GM23248 (cell line): ENCODE measurements at regions not wholly inside any gene's neighbourhood (a gene's known extent, or its start where the extent isn't known, plus 50 kb on each side); places are given as distances from the start of the nearest gene placed in this dataset.

Experiments
- DNase-seq: peaks from one replicate; pipeline ENCODE4 v3.0.0-alpha.2; 2015
- H2AFZ ChIP-seq: fragments of 200-600 bp; sonication (generic); 2 replicates; pipeline ENCODE4 v1.6.1; 2016; ENCODE audit warnings: antibody characterized with exemption
- H3F3A ChIP-seq: fragments of 200-600 bp; sonication (generic); 2 replicates; pipeline ENCODE4 v1.6.1; 2016; ENCODE audit warnings: mild to moderate bottlenecking, antibody characterized with exemption, mixed run types; ENCODE audit not compliant: insufficient read depth
- H3K27ac ChIP-seq: fragments of 200-600 bp; sonication (generic); 2 replicates; pipeline ENCODE4 v1.5.1; 2016; ENCODE audit warnings: mild to moderate bottlenecking
- H3K27me3 ChIP-seq: fragments of 200-600 bp; sonication (generic); replicated peaks from 2 replicates; pipeline ENCODE4 v1.6.1; 2016; ENCODE audit warnings: mild to moderate bottlenecking; ENCODE audit not compliant: insufficient read depth
- H3K36me3 ChIP-seq: fragments of 200-600 bp; sonication (generic); 2 replicates; pipeline ENCODE4 v1.6.1; 2016; ENCODE audit warnings: low read depth, mild to moderate bottlenecking
- H3K4me1 ChIP-seq: fragments of 200-600 bp; sonication (generic); 2 replicates; pipeline ENCODE4 v1.6.1; 2016; ENCODE audit warnings: mild to moderate bottlenecking; ENCODE audit not compliant: insufficient read depth
- H3K4me2 ChIP-seq: fragments of 200-600 bp; sonication (generic); one replicate; pipeline ENCODE4 v1.6.1; 2016; ENCODE audit warnings: mild to moderate bottlenecking; ENCODE audit not compliant: unreplicated experiment
- H3K4me3 ChIP-seq: fragments of 200-600 bp; sonication (generic); 2 replicates; pipeline ENCODE4 v1.5.1; 2016; ENCODE audit warnings: mild to moderate bottlenecking
- H3K79me2 ChIP-seq: fragments of 200-600 bp; sonication (generic); 2 replicates; pipeline ENCODE4 v1.6.1; 2016; ENCODE audit warnings: mild to moderate bottlenecking; ENCODE audit not compliant: insufficient read depth
- H3K9ac ChIP-seq: fragments of 200-600 bp; sonication (generic); 2 replicates; pipeline ENCODE4 v1.6.1; 2016; ENCODE audit warnings: mild to moderate bottlenecking
- H3K9me2 ChIP-seq: fragments of 200-600 bp; sonication (generic); 2 replicates; pipeline ENCODE4 v1.6.1; 2016; ENCODE audit warnings: mixed run types, mild to moderate bottlenecking, moderate library complexity; ENCODE audit not compliant: insufficient read depth
- H3K9me3 ChIP-seq: fragments of 200-600 bp; sonication (generic); one replicate; pipeline ENCODE4 v1.6.1; 2017; ENCODE audit warnings: low read depth
- H4K20me1 ChIP-seq: fragments of 200-600 bp; sonication (generic); 2 replicates; pipeline ENCODE4 v1.6.0; 2016; ENCODE audit not compliant: insufficient read depth
- EZH2 ChIP-seq: fragments of 200-600 bp; sonication (generic); IDR thresholded peaks from 2 replicates; pipeline ENCODE4 v1.6.1; 2018; ENCODE audit warnings: antibody characterized with exemption, mild to moderate bottlenecking; ENCODE audit not compliant: insufficient read depth, poor library complexity, severe bottlenecking
- EZH2phosphoT487 ChIP-seq: fragments of 200-600 bp; sonication (generic); IDR thresholded peaks from 2 replicates; pipeline ENCODE4 v1.6.1; 2018; ENCODE audit warnings: antibody characterized with exemption, moderate library complexity, mild to moderate bottlenecking, low read depth; ENCODE audit not compliant: insufficient read depth
- WGBS, 2 experiments: methylation state at CpG; one replicate each; pipeline ENCODE4 v1.1.6; 2015 to 2017; ENCODE audit warnings: low lambda C conversion rate in 2 of 2, low coverage in 1 of 2; ENCODE audit errors: missing lambda C conversion rate in 2 of 2; 5-methylcytosine and 5-hydroxymethylcytosine counted together
- in situ Hi-C: fragments of 300-500 bp; cut with MboI; formaldehyde crosslinking; loops from 2 replicates; pipeline ENCODE4 v1.15.0; 2020

- Histone ChIP-seq H3K27ac (no peak overlapping the region), H3F3A (no peaks in the 10 kb centered on the region), H3K9me2 (no peaks in the 10 kb centered on the region), H3K9ac (no peak overlapping the region), H3K79me2 (no peaks in the 10 kb centered on the region), H3K4me3 (no peak overlapping the region), H3K36me3 (no peaks in the 10 kb centered on the region), H3K9me3 (no peaks in the 10 kb centered on the region), H3K4me2 (no peak overlapping the region), H2AFZ (no peak overlapping the region), H3K27me3 (no peaks in the 10 kb centered on the region), H4K20me1 (no peaks in the 10 kb centered on the region), H3K4me1 (no peaks in the 10 kb centered on the region)
- in situ Hi-C loops: no loop called here
- no peak for TF ChIP-seq EZH2phosphoT487
- DNase-seq: no peak
- WGBS, 2 experiments: 16 to 20% methylated on average over 2 of the region's 2 CpGs
These were observed 1065.8 kb upstream of the EYS start for GRCh38 chr6:66772800-66773199.

GRCh38 chr6:66771626-66772025, 1064.6 kb upstream of the EYS start:
- no peak overlapping the region for H3K27ac ChIP-seq
- in situ Hi-C loops: no loop called here
- H2AFZ ChIP-seq: no peak overlapping the region
- no peak for TF ChIP-seq EZH2phosphoT487
- no peak for TF ChIP-seq EZH2
- WGBS, 2 experiments: 3 to 17% methylated on average over 2 of the region's 2 CpGs
- no peak overlapping the region for H3K4me3 ChIP-seq
- no peaks in the 10 kb centered on the region for H3K27me3 ChIP-seq
- H3K4me1 ChIP-seq: no peaks in the 10 kb centered on the region
- no peaks in the 10 kb centered on the region for H4K20me1 ChIP-seq
- no peak for DNase-seq
- no peaks in the 10 kb centered on the region for H3K36me3 ChIP-seq
- H3K9me2 ChIP-seq: no peaks in the 10 kb centered on the region
- H3F3A ChIP-seq: no peaks in the 10 kb centered on the region
- H3K9me3 ChIP-seq: no peaks in the 10 kb centered on the region
- H3K4me2 ChIP-seq: no peak overlapping the region
- H3K79me2 ChIP-seq: no peaks in the 10 kb centered on the region
- H3K9ac ChIP-seq: no peak overlapping the region

DNA sequence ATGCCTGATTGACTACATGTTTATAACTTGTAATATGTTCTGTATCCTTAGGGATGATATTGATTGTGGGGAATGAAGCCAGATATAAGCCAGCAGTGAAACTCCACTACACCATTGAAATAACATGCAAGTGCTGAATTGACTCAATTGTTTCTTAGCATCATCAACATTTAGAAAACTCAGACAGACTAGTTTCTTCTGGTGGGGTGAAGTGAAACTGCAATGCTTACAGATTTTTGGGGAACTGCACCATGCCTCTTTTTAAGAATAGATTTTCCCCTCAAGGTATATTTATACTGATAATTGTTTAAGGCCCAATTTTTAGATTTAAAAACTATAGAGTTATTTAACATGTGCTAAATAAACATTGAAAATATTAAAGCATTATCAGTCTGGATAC, 1044.6 kb upstream of the EYS start:
- Histone ChIP-seq H3K4me3 (no peak overlapping the region), H3K9me3 (peaks cover 3% of the 10 kb centered on the region), H3K79me2 (no peaks in the 10 kb centered on the region), H3F3A (no peaks in the 10 kb centered on the region), H3K4me2 (no peak overlapping the region), H4K20me1 (no peaks in the 10 kb centered on the region), H2AFZ (no peak overlapping the region), H3K27me3 (no peaks in the 10 kb centered on the region), H3K9ac (no peak overlapping the region), H3K36me3 (no peaks in the 10 kb centered on the region), H3K9me2 (no peaks in the 10 kb centered on the region), H3K27ac (no peak overlapping the region), H3K4me1 (no peaks in the 10 kb centered on the region)
- DNase-seq: no peak
- TF ChIP-seq EZH2phosphoT487 (no peak), EZH2 (no peak)
- in situ Hi-C loops: no loop called here

DNA sequence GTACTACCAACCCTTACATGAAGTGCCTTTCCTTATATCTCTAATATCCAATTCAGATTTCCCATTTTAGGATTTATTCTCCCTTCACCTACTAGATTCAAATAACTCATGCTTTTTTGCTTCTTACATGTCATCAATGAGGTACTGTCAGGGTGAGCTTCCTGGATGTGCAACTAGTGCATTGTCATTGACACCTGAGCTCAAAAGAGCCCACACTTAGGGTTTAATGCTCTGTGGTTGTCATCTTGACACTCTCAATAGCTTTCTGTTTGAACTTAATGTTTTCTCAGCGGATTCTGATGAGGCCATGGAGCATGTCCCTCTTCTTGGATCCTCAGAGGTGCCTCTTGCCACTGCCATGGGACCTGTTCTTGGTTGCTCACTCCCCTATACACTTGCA, 1033.3 kb upstream of the EYS start:
- H4K20me1 ChIP-seq: no peaks in the 10 kb centered on the region
- no peaks in the 10 kb centered on the region for H3K36me3 ChIP-seq
- no peak for DNase-seq
- WGBS, 2 experiments: 0% methylated on average over 1 of the region's 1 CpG
- no peaks in the 10 kb centered on the region for H3K79me2 ChIP-seq
- TF ChIP-seq EZH2phosphoT487 (no peak), EZH2 (no peak)
- no peaks in the 10 kb centered on the region for H3K27me3 ChIP-seq
- H3K4me3 ChIP-seq: no peak overlapping the region
- no peak overlapping the region for H3K9ac ChIP-seq
- no peaks in the 10 kb centered on the region for H3F3A ChIP-seq
- no peak overlapping the region for H3K27ac ChIP-seq
- H3K9me2 ChIP-seq: no peaks in the 10 kb centered on the region
- in situ Hi-C loops: no loop called here
- H2AFZ ChIP-seq: no peak overlapping the region
- H3K4me2 ChIP-seq: no peak overlapping the region
- H3K9me3 ChIP-seq: no peaks in the 10 kb centered on the region
- no peaks in the 10 kb centered on the region for H3K4me1 ChIP-seq

GRCh38 chr6:66735106-66735890, 1028.3 kb upstream of the EYS start:
- 21 to 28% methylated on average over 5 of the region's 5 CpGs for WGBS, 2 experiments
- H3K4me2 ChIP-seq: no peak overlapping the region
- H3K27me3 ChIP-seq: no peaks in the 10 kb centered on the region
- H3K4me1 ChIP-seq: no peaks in the 10 kb centered on the region
- DNase-seq: no peak
- H3K36me3 ChIP-seq: no peaks in the 10 kb centered on the region
- no peaks in the 10 kb centered on the region for H3F3A ChIP-seq
- no peaks in the 10 kb centered on the region for H3K9me2 ChIP-seq
- TF ChIP-seq EZH2 (no peak), EZH2phosphoT487 (no peak)
- no peaks in the 10 kb centered on the region for H3K79me2 ChIP-seq
- in situ Hi-C loops: no loop called here
- no peak overlapping the region for H3K27ac ChIP-seq
- no peak overlapping the region for H3K4me3 ChIP-seq
- H4K20me1 ChIP-seq: no peaks in the 10 kb centered on the region
- H3K9me3 ChIP-seq: no peaks in the 10 kb centered on the region
- H3K9ac ChIP-seq: no peak overlapping the region
- H2AFZ ChIP-seq: no peak overlapping the region
